Body of pancreas (tissue), 4 donors: ENCODE measurements at regions not wholly inside any gene's neighbourhood (a gene's known extent, or its start where the extent isn't known, plus 50 kb on each side); places are given as distances from the start of the nearest gene placed in this dataset.

Source experiments
- CTCF ChIP-seq, 7 experiments: fragments of 450-650 bp in 4 of 7; fragments of 200-600 bp in 3 of 7; sonication (generic) in 3 of 7; IDR thresholded peaks; one replicate each; pipeline ENCODE4 v1.5.1; 2016 to 2019; ENCODE audit warnings: antibody characterized with exemption in 7 of 7
- POLR2A ChIP-seq, 3 donors: fragments of 450-650 bp; IDR thresholded peaks; one replicate each; pipeline ENCODE4 v1.6.1; 2016; ENCODE audit warnings: antibody characterized with exemption in 3 of 3, mild to moderate bottlenecking in 2 of 3

- no peak for TF ChIP-seq CTCF (IDR thresholded peaks at IDR 0.05)
- TF ChIP-seq POLR2A (IDR thresholded peaks at IDR 0.05) = no peak
Observed at GRCh38 chr14:81681541-81681940, 147.9 kb upstream of the SEL1L start.
